ENCODE measurements at regions not wholly inside any gene's neighbourhood (a gene's known extent, or its start where the extent isn't known, plus 50 kb on each side); places are given as distances from the start of the nearest gene placed in this dataset.
A peak's percentile ranks its signal among the peaks of the same experiment; 100 is the strongest.

DNA sequence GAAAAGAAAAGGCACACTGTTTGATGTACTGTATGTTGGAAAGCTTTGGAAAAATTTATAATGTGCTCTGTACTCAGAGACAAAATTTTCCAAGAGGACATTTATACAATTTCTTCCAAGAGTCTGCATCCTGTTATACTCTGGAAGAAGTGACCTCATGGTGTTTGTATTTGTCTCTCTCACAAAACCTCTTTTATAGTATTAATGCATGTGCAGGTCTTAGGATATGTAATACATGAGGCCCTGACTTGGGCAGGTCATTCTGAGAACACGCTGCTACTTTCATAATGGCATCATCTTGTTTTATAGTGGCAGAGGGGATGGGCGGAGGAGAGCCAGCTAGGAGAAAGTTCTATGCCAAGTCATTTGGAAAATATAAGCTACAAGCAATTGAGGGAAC lies 72.0 kb upstream of the P3H2 start:
- no peak for TF ChIP-seq CTCF (IDR thresholded peaks at IDR 0.05; ENCODE audit: low read depth, low read length, missing control alignments)
- Histone ChIP-seq H3K4me3 (ENCODE audit: low read depth, low read length) (no peak overlapping the region), H3K27me3 (replicated peaks) (no peaks in the 10 kb centered on the region), H3K27ac (no peak overlapping the region), H3K36me3 (replicated peaks) (no peaks in the 10 kb centered on the region)
- in situ Hi-C loops (cut with HindIII; ENCODE audit: low pct_ligation_motif_present, low sequenced_read_pairs) = no loop called here
- no peak for DNase-seq

DNA sequence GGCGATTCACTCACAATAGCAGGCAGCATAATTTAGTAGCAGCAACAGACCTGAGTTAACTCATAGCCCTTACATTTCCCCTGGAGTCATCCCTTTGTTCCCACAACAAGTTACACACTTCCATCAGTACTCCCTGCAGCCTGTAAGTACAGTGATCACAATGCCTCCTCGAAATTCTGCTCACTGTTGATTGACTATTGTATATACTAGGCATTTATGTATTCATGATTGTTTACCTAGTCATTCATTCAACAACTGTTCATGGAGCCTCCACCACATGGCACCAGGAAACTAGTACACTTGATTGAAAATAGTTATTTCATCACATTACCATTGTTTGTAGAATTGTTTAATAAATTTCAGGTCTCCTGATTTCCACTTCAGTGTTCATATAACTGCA lies 71.4 kb upstream of the P3H2 start:
- Histone ChIP-seq H3K4me3 (ENCODE audit: low read depth, low read length) (no peak overlapping the region), H3K36me3 (replicated peaks) (no peaks in the 10 kb centered on the region), H3K27me3 (replicated peaks) (no peaks in the 10 kb centered on the region), H3K27ac (no peak overlapping the region)
- DNase-seq = no peak
- in situ Hi-C loops (cut with HindIII; ENCODE audit: low pct_ligation_motif_present, low sequenced_read_pairs) = no loop called here
- TF ChIP-seq CTCF (IDR thresholded peaks at IDR 0.05; ENCODE audit: low read depth, low read length, missing control alignments) = no peak

GRCh38 chr3:190188197-190188596 lies 67.5 kb upstream of the P3H2 start:
- Histone ChIP-seq H3K27me3 (replicated peaks) (no peaks in the 10 kb centered on the region), H3K27ac (no peak overlapping the region), H3K4me3 (ENCODE audit: low read depth, low read length) (no peak overlapping the region), H3K36me3 (replicated peaks) (no peaks in the 10 kb centered on the region)
- no peak for TF ChIP-seq CTCF (IDR thresholded peaks at IDR 0.05; ENCODE audit: low read depth, low read length, missing control alignments)
- in situ Hi-C loops (cut with HindIII; ENCODE audit: low pct_ligation_motif_present, low sequenced_read_pairs) = no loop called here
- no peak for DNase-seq

DNA sequence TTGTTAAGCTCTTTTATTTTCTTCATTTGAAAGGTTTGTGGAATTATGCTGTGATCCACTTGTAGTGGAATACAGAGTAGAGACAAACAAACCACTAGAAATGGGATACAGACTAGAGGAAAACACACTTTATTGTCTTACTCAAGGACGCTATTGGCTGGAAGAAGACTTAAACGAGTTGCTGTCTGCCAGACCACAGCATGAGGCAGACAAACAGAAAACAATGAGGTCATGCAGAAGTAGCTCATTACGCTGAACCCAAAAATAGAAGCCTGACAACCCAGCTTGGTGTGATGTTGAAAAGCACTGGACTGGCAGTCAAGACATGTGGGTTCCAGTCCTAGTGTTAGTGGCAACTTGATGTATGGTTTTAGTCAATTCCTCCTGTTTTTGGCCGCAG lies 62.4 kb upstream of the P3H2 start:
- in situ Hi-C loops (cut with HindIII; ENCODE audit: low pct_ligation_motif_present, low sequenced_read_pairs) = no loop called here

DNA sequence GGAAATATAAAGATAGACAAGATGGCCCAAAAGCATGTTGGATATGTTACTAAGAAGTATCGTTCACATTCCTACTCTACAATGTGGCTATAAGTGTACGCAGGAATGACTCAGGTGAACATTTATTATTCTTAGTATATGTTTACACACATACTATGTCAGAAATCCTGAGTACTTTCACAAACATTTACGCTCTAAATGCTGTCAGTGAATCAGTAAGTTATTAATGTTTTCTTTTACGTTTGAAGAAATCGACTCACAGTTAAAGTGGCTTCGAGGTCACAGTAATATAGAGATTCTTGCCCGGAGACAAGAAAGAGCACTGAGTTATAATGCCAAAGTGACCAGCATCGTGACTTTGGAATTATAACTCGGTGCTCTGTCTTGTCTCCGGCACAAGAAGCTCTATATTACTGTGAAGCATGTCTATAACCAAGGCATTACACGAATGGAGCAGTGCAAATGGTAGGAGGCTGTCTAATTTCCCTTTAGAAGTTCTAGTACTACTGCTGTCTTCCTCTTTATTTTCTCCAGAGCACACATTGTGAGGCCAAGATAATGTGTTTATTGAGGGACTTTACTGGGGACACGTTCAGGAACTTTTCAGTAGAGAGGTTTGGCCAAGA lies 61.8 kb upstream of the P3H2 start:
- in situ Hi-C loops (cut with HindIII; ENCODE audit: low pct_ligation_motif_present, low sequenced_read_pairs) = no loop called here
- Histone ChIP-seq H3K36me3 (replicated peaks) (no peaks in the 10 kb centered on the region), H3K27ac (peak overlapping the region; percentile 89), H3K4me3 (ENCODE audit: low read depth, low read length) (no peak overlapping the region), H3K27me3 (replicated peaks) (no peaks in the 10 kb centered on the region)
- no peak for DNase-seq
- no peak for TF ChIP-seq CTCF (IDR thresholded peaks at IDR 0.05; ENCODE audit: low read depth, low read length, missing control alignments)

More for the DNA sequence above, 62.4 kb upstream of the P3H2 start:
- Histone ChIP-seq H3K27ac (peak overlapping the region; percentile 89), H3K4me3 (ENCODE audit: low read depth, low read length) (no peak overlapping the region), H3K27me3 (replicated peaks) (no peaks in the 10 kb centered on the region), H3K36me3 (replicated peaks) (no peaks in the 10 kb centered on the region)
- peak; percentile 95 for DNase-seq
- no peak for TF ChIP-seq CTCF (IDR thresholded peaks at IDR 0.05; ENCODE audit: low read depth, low read length, missing control alignments)

GRCh38 chr3:190180268-190180667 lies 59.6 kb upstream of the P3H2 start:
- Histone ChIP-seq H3K36me3 (replicated peaks) (no peaks in the 10 kb centered on the region), H3K27ac (peak overlapping the region; percentile 25), H3K27me3 (replicated peaks) (no peaks in the 10 kb centered on the region), H3K4me3 (ENCODE audit: low read depth, low read length) (no peak overlapping the region)
- DNase-seq = no peak
- no peak for TF ChIP-seq CTCF (IDR thresholded peaks at IDR 0.05; ENCODE audit: low read depth, low read length, missing control alignments)
- in situ Hi-C loops (cut with HindIII; ENCODE audit: low pct_ligation_motif_present, low sequenced_read_pairs) = no loop called here

Data from brain microvascular endothelial cell (primary cell).